ENCODE measurements at regions not wholly inside any gene's neighbourhood (a gene's known extent, or its start where the extent isn't known, plus 50 kb on each side); places are given as distances from the start of the nearest gene placed in this dataset.

DNA sequence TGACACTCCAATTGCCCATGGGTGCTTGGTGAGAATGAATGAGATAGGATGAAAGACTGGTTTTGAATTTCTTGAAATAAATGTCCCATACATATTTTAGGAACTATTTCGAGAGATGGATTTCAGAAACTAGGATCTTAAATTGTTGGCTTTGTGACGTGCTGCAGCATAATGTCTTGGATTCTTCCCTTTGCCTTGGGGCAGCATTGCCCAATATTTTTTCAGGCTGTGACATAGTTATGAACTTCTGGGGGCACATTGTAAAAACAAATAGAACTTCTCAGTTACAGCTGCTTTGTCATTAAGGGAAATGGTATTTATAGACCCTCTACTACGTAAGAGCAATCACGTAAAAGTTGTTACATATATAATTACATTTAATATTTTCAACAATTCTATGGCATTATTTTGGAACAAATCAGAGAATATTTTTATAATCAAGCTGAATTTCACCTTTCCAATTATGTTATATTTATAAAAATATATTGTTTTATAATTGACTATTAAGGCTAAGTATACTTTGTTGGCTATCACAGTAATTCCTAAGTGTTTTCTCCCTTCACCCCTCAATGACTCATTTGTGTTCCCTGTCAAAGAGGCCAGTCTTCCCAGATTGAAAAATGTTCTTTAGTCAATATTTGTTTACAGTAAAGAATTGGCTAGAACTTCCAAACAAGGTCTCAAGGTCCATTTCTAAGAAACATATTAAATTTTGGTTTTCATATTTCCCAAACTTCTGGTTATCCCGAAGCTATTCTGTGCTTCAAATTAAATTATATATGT, 1388.3 kb upstream of the ACO1 start:
- no peaks in the 10 kb centered on the region for H3F3A ChIP-seq (ENCODE audit: insufficient read depth, low read length)
- H3K9me2 ChIP-seq (ENCODE audit: low read depth, low read length) = no peaks in the 10 kb centered on the region
- H3K9ac ChIP-seq (ENCODE audit: low read length) = no peak overlapping the region
- H3K27ac ChIP-seq (ENCODE audit: low read depth, low read length, poor library complexity, severe bottlenecking) = no peak overlapping the region
- H3K4me3 ChIP-seq (ENCODE audit: low read depth, low read length, poor library complexity, severe bottlenecking) = no peak overlapping the region
- no peaks in the 10 kb centered on the region for H4K20me1 ChIP-seq (ENCODE audit: insufficient read depth, low read length)
- H2AFZ ChIP-seq (ENCODE audit: low read length) = no peak overlapping the region
- no peak overlapping the region for H3K4me2 ChIP-seq (ENCODE audit: low read length)
- TF ChIP-seq, protein P1, sequence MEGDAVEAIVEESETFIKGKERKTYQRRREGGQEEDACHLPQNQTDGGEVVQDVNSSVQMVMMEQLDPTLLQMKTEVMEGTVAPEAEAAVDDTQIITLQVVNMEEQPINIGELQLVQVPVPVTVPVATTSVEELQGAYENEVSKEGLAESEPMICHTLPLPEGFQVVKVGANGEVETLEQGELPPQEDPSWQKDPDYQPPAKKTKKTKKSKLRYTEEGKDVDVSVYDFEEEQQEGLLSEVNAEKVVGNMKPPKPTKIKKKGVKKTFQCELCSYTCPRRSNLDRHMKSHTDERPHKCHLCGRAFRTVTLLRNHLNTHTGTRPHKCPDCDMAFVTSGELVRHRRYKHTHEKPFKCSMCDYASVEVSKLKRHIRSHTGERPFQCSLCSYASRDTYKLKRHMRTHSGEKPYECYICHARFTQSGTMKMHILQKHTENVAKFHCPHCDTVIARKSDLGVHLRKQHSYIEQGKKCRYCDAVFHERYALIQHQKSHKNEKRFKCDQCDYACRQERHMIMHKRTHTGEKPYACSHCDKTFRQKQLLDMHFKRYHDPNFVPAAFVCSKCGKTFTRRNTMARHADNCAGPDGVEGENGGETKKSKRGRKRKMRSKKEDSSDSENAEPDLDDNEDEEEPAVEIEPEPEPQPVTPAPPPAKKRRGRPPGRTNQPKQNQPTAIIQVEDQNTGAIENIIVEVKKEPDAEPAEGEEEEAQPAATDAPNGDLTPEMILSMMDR (IDR thresholded peaks at IDR 0.05; ENCODE audit: low read length) = no peak
- TF ChIP-seq EZH2 (IDR thresholded peaks at IDR 0.05; ENCODE audit: borderline replicate concordance, low read length) = no peak
- no peaks in the 10 kb centered on the region for H3K27me3 ChIP-seq (ENCODE audit: insufficient read depth, low read length)
- no peaks in the 10 kb centered on the region for H3K79me2 ChIP-seq (ENCODE audit: insufficient read depth, low read length)
- no peaks in the 10 kb centered on the region for H3K36me3 ChIP-seq (ENCODE audit: insufficient read depth, low read length)
- no peaks in the 10 kb centered on the region for H3K9me3 ChIP-seq (ENCODE audit: low read length)
- no peaks in the 10 kb centered on the region for H3K4me1 ChIP-seq (ENCODE audit: insufficient read depth, low read length, severe bottlenecking)

- Histone ChIP-seq H3K27me3 (ENCODE audit: insufficient read depth, low read length) (no peaks in the 10 kb centered on the region), H3K9me3 (ENCODE audit: low read length) (no peaks in the 10 kb centered on the region), H3K27ac (ENCODE audit: low read depth, low read length, poor library complexity, severe bottlenecking) (no peak overlapping the region), H3K79me2 (ENCODE audit: insufficient read depth, low read length) (no peaks in the 10 kb centered on the region), H3K9me2 (ENCODE audit: low read depth, low read length) (no peaks in the 10 kb centered on the region), H3K4me2 (ENCODE audit: low read length) (no peak overlapping the region), H3K36me3 (ENCODE audit: insufficient read depth, low read length) (no peaks in the 10 kb centered on the region), H3K9ac (ENCODE audit: low read length) (no peak overlapping the region), H3K4me3 (ENCODE audit: low read depth, low read length, poor library complexity, severe bottlenecking) (no peak overlapping the region), H4K20me1 (ENCODE audit: insufficient read depth, low read length) (no peaks in the 10 kb centered on the region), H3F3A (ENCODE audit: insufficient read depth, low read length) (no peaks in the 10 kb centered on the region), H2AFZ (ENCODE audit: low read length) (no peak overlapping the region), H3K4me1 (ENCODE audit: insufficient read depth, low read length, severe bottlenecking) (no peaks in the 10 kb centered on the region)
- TF ChIP-seq EZH2 (IDR thresholded peaks at IDR 0.05; ENCODE audit: borderline replicate concordance, low read length) = no peak
These were observed 1387.7 kb upstream of the ACO1 start for GRCh38 chr9:30996761-30997160.

DNA sequence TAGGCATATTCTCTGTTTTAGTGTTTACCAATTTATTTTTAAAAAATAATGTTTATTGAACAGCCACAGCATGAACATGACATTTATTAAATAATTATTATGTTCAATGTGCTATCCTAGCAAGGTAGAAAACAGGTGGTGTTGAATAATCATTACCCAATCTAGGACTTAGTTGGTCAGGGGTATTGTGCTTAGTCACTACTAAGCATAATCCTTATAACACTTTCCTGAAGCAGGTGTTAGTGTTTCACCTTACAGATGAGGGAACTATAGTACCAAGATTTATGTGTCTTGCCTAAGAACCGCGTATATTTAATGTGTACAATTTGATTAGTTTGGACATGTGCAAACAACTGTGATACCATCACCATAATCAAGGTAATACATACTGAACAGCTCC, 1387.2 kb upstream of the ACO1 start:
- no peaks in the 10 kb centered on the region for H4K20me1 ChIP-seq (ENCODE audit: insufficient read depth, low read length)
- H3K27me3 ChIP-seq (ENCODE audit: insufficient read depth, low read length) = no peaks in the 10 kb centered on the region
- H3K4me3 ChIP-seq (ENCODE audit: low read depth, low read length, poor library complexity, severe bottlenecking) = no peak overlapping the region
- H3K4me1 ChIP-seq (ENCODE audit: insufficient read depth, low read length, severe bottlenecking) = no peaks in the 10 kb centered on the region
- no peaks in the 10 kb centered on the region for H3K79me2 ChIP-seq (ENCODE audit: insufficient read depth, low read length)
- H3K27ac ChIP-seq (ENCODE audit: low read depth, low read length, poor library complexity, severe bottlenecking) = no peak overlapping the region
- no peak overlapping the region for H3K9ac ChIP-seq (ENCODE audit: low read length)
- no peak overlapping the region for H3K4me2 ChIP-seq (ENCODE audit: low read length)
- no peaks in the 10 kb centered on the region for H3K9me2 ChIP-seq (ENCODE audit: low read depth, low read length)
- no peaks in the 10 kb centered on the region for H3K36me3 ChIP-seq (ENCODE audit: insufficient read depth, low read length)
- no peaks in the 10 kb centered on the region for H3K9me3 ChIP-seq (ENCODE audit: low read length)
- no peaks in the 10 kb centered on the region for H3F3A ChIP-seq (ENCODE audit: insufficient read depth, low read length)
- TF ChIP-seq, protein P1 (IDR thresholded peaks at IDR 0.05; ENCODE audit: low read length) = no peak
- TF ChIP-seq EZH2 (IDR thresholded peaks at IDR 0.05; ENCODE audit: borderline replicate concordance, low read length) = no peak
- H2AFZ ChIP-seq (ENCODE audit: low read length) = no peak overlapping the region
